Neuronal stem cell (in vitro differentiated cells): ENCODE measurements at regions not wholly inside any gene's neighbourhood (a gene's known extent, or its start where the extent isn't known, plus 50 kb on each side); places are given as distances from the start of the nearest gene placed in this dataset.
"Not testable (repeated sequence)": the region's sequence is repeated elsewhere in the genome, so short reads cannot be mapped to it uniquely, and the experiment has no call there.

Source experiments
- DNase-seq: peaks from one replicate; pipeline ENCODE4 v3.0.0-alpha.2; 2013; ENCODE audit warnings: low spot score
- H2AFZ ChIP-seq: one replicate; pipeline ENCODE4 v1.6.1; 2013; ENCODE audit warnings: mild to moderate bottlenecking, low read length, inconsistent platforms
- H2AK5ac ChIP-seq: 2 replicates; pipeline ENCODE4 v1.6.1; 2013; ENCODE audit warnings: low read depth, mild to moderate bottlenecking, inconsistent platforms, low read length, moderate library complexity, mixed read lengths
- H2BK120ac ChIP-seq: 2 replicates; pipeline ENCODE4 v1.6.1; 2013; ENCODE audit warnings: low read depth, mild to moderate bottlenecking, inconsistent platforms, low read length, moderate library complexity, mixed read lengths
- H2BK12ac ChIP-seq: one replicate; pipeline ENCODE4 v1.6.1; 2013; ENCODE audit warnings: low read length, inconsistent platforms
- H2BK15ac ChIP-seq: 2 replicates; pipeline ENCODE4 v1.6.1; 2013; ENCODE audit warnings: mild to moderate bottlenecking, low read length, inconsistent platforms, mixed read lengths
- H2BK5ac ChIP-seq: one replicate; pipeline ENCODE4 v1.6.1; 2013; ENCODE audit warnings: inconsistent platforms, mild to moderate bottlenecking, low read length, moderate library complexity
- H3K14ac ChIP-seq: one replicate; pipeline ENCODE4 v1.6.1; 2013; ENCODE audit warnings: low read length, inconsistent platforms
- H3K18ac ChIP-seq: 2 replicates; pipeline ENCODE4 v1.6.1; 2013; ENCODE audit warnings: low read length, inconsistent platforms
- H3K23ac ChIP-seq: 2 replicates; pipeline ENCODE4 v1.6.1; 2013; ENCODE audit warnings: low read depth, mild to moderate bottlenecking, mixed read lengths, low read length, inconsistent platforms; ENCODE audit not compliant: poor library complexity
- H3K27ac ChIP-seq: replicated peaks from 3 replicates; pipeline ENCODE4 v1.5.1; 2013; ENCODE audit warnings: low read length, inconsistent platforms
- H3K27me3 ChIP-seq, 3 experiments: 2 replicates each; pipeline ENCODE4 v1.6.1; 2013; ENCODE audit warnings: low read length in 3 of 3, mild to moderate bottlenecking in 2 of 3, inconsistent platforms in 1 of 3, low read depth in 1 of 3, mixed read lengths in 1 of 3, moderate library complexity in 1 of 3; ENCODE audit not compliant: control insufficient read depth in 3 of 3, insufficient read depth in 3 of 3
- H3K36me3 ChIP-seq, 2 donors: replicated peaks in 1 of 2; 2 replicates each; pipeline ENCODE4 v1.6.1; 2013; ENCODE audit warnings: low read length in 2 of 2; ENCODE audit not compliant: control insufficient read depth in 2 of 2, insufficient read depth in 2 of 2
- H3K4ac ChIP-seq: 2 replicates; pipeline ENCODE4 v1.6.1; 2013; ENCODE audit warnings: inconsistent platforms, mild to moderate bottlenecking, low read length, moderate library complexity
- H3K4me1 ChIP-seq, 2 donors: 1 replicate in 1 of 2; 2 replicates in 1 of 2; pipeline ENCODE4 v1.6.1; 2013; ENCODE audit warnings: low read length in 2 of 2, low read depth in 1 of 2; ENCODE audit not compliant: control insufficient read depth in 2 of 2, insufficient read depth in 1 of 2
- H3K4me2 ChIP-seq: one replicate; pipeline ENCODE4 v1.6.1; 2013; ENCODE audit warnings: mild to moderate bottlenecking, low read length, inconsistent platforms; ENCODE audit not compliant: insufficient read depth, poor library complexity, severe bottlenecking
- H3K4me3 ChIP-seq, 2 donors: 2 replicates each; pipeline ENCODE4 v1.5.1; 2013; ENCODE audit warnings: low read length in 2 of 2, mild to moderate bottlenecking in 2 of 2, inconsistent platforms in 1 of 2, moderate library complexity in 1 of 2
- H3K79me1 ChIP-seq: one replicate; pipeline ENCODE4 v1.6.1; 2013; ENCODE audit warnings: low read depth, mild to moderate bottlenecking, inconsistent platforms, low read length, moderate library complexity
- H3K9ac ChIP-seq: one replicate; pipeline ENCODE4 v1.6.1; 2013; ENCODE audit warnings: mild to moderate bottlenecking, low read depth, low read length, inconsistent platforms; ENCODE audit not compliant: poor library complexity
- H3K9me3 ChIP-seq, 2 donors: replicated peaks in 1 of 2; 2 replicates each; pipeline versions ENCODE3 to v1.6.1; 2013; ENCODE audit warnings: low read length in 2 of 2, mild to moderate bottlenecking in 2 of 2, inconsistent platforms in 1 of 2, low read depth in 1 of 2, mixed read lengths in 1 of 2, moderate library complexity in 1 of 2; ENCODE audit not compliant: control insufficient read depth in 2 of 2, insufficient read depth in 1 of 2
- H4K8ac ChIP-seq: one replicate; pipeline ENCODE4 v1.6.1; 2013; ENCODE audit warnings: low read depth, mild to moderate bottlenecking, inconsistent platforms, low read length, moderate library complexity
- H4K91ac ChIP-seq: one replicate; pipeline ENCODE4 v1.6.1; 2013; ENCODE audit warnings: low read length, low read depth, mild to moderate bottlenecking, inconsistent platforms; ENCODE audit not compliant: poor library complexity
- WGBS, 2 donors: extraction: QIAGEN DNeasy Blood & Tissue Kit; methylation state at CpG; one replicate each; pipeline ENCODE4 v1.1.7; 2013; ENCODE audit warnings: missing lambda C conversion rate in 2 of 2, mixed read lengths in 1 of 2; ENCODE audit not compliant: insufficient read length in 2 of 2, insufficient replicate concordance in 1 of 2; ENCODE audit errors: extremely low coverage in 2 of 2; 5-methylcytosine and 5-hydroxymethylcytosine counted together

DNA sequence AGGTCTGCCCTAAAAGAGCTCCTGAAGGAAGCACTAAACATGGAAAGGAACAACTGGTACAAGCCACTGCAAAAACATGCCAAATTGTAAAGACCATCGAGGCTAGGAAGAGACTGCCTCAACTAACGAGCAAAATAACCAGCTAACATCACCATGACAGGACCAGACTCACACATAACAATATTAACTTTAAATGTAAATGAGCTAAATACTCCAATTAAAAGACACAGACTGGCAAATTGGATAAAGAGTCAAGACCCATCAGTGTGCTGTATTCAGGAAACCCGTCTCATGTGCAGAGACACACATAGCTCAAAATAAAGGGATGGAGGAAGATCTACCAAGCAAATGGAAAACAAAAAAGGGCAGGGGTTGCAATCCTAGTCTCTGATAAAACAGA is 263.4 kb upstream of the WSB1 start:
- not testable (repeated sequence) for H3K9me3 ChIP-seq, H2AFZ ChIP-seq, H3K14ac ChIP-seq, H3K4ac ChIP-seq, H2AK5ac ChIP-seq, H2BK120ac ChIP-seq, H3K27me3 ChIP-seq, H2BK15ac ChIP-seq, H3K4me3 ChIP-seq, H3K36me3 ChIP-seq, H3K79me1 ChIP-seq, DNase-seq, H3K18ac ChIP-seq, H2BK5ac ChIP-seq, H3K4me1 ChIP-seq, H3K4me2 ChIP-seq, H4K91ac ChIP-seq, H3K23ac ChIP-seq, H3K9ac ChIP-seq, H2BK12ac ChIP-seq, H4K8ac ChIP-seq, H3K27ac ChIP-seq
- no CpG with 5 or more reads among the region's 3 CpGs for WGBS, 2 donors

DNA sequence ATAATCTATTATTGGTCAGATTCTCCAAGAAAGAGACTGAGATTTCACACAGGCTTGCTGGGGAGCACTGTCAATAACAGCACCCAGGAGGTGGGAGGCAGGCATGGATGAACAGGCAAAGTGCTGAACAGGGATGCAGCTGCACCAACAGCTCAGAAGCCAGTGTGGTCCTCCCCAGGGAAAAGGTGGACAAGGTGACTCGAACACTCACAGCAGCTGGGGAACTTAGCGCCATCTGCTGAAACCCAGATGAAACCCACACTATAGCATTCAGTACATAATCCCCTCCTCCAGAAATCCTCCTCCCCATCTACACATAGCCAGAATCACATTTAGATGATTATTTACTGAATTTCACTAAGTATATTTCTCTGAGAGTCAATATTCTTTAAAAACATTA is 255.2 kb upstream of the WSB1 start:
- H2AK5ac ChIP-seq: no peak overlapping the region
- no peaks in the 10 kb centered on the region for H3K4me1 ChIP-seq
- no peaks in the 10 kb centered on the region for H3K36me3 ChIP-seq
- H3K27me3 ChIP-seq: no peaks in the 10 kb centered on the region
- WGBS, 2 donors: no CpG with 5 or more reads among the region's 2 CpGs
- H2BK5ac ChIP-seq: no peak overlapping the region
- no peak overlapping the region for H3K4ac ChIP-seq
- no peak overlapping the region for H3K14ac ChIP-seq
- no peaks in the 10 kb centered on the region for H3K9me3 ChIP-seq
- H3K79me1 ChIP-seq: no peaks in the 10 kb centered on the region
- DNase-seq: no peak
- no peak overlapping the region for H3K27ac ChIP-seq
- no peak overlapping the region for H3K4me2 ChIP-seq
- H2BK120ac ChIP-seq: no peak overlapping the region
- H4K8ac ChIP-seq: no peak overlapping the region
- H3K4me3 ChIP-seq: no peak overlapping the region
- no peak overlapping the region for H2AFZ ChIP-seq
- no peak overlapping the region for H3K23ac ChIP-seq
- no peak overlapping the region for H2BK12ac ChIP-seq
- no peak overlapping the region for H4K91ac ChIP-seq
- no peak overlapping the region for H2BK15ac ChIP-seq
- H3K18ac ChIP-seq: no peak overlapping the region
- no peak overlapping the region for H3K9ac ChIP-seq

- not testable (repeated sequence) for H2AK5ac ChIP-seq, H3K4me1 ChIP-seq, H2AFZ ChIP-seq, H3K4ac ChIP-seq, H4K8ac ChIP-seq, H2BK5ac ChIP-seq, H3K18ac ChIP-seq, H3K9ac ChIP-seq, H3K14ac ChIP-seq, DNase-seq, H2BK15ac ChIP-seq, H3K36me3 ChIP-seq, H3K79me1 ChIP-seq, H2BK12ac ChIP-seq, H3K4me2 ChIP-seq, H3K23ac ChIP-seq, H3K4me3 ChIP-seq, H3K27me3 ChIP-seq, H3K27ac ChIP-seq, H4K91ac ChIP-seq, H2BK120ac ChIP-seq
- WGBS, 2 donors: no CpG with 5 or more reads among the region's 12 CpGs
- H3K9me3 ChIP-seq: peaks cover 0 to 11% of the 10 kb centered on the region in 2 donors
Measured at GRCh38 chr17:27045039-27045438, 248.9 kb upstream of the WSB1 start.

GRCh38 chr17:27049104-27049784 is 244.7 kb upstream of the WSB1 start:
- Histone ChIP-seq H3K27ac (no peak overlapping the region), H2BK15ac (no peak overlapping the region), H2BK12ac (no peak overlapping the region), H3K4ac (no peak overlapping the region), H2AFZ (no peak overlapping the region), H2BK120ac (no peak overlapping the region), H4K8ac (no peak overlapping the region), H3K4me2 (no peak overlapping the region), H3K9me3 (peaks cover 0 to 16% of the 10 kb centered on the region in 2 donors), H3K23ac (no peak overlapping the region), H3K36me3 (no peaks in the 10 kb centered on the region), H3K4me1 (no peaks in the 10 kb centered on the region), H3K14ac (no peak overlapping the region), H3K27me3 (no peaks in the 10 kb centered on the region), H3K9ac (no peak overlapping the region), H3K4me3 (no peak overlapping the region), H2AK5ac (no peak overlapping the region), H4K91ac (no peak overlapping the region), H2BK5ac (no peak overlapping the region), H3K18ac (no peak overlapping the region), H3K79me1 (no peaks in the 10 kb centered on the region)
- no CpG with 5 or more reads among the region's 3 CpGs for WGBS, 2 donors
- DNase-seq: no peak
